ENCODE measurements at regions not wholly inside any gene's neighbourhood (a gene's known extent, or its start where the extent isn't known, plus 50 kb on each side); places are given as distances from the start of the nearest gene placed in this dataset.

GRCh38 chr3:177599326-177599725 lies 402.0 kb upstream of the TBL1XR1 start:
- Histone ChIP-seq H3K36me3 (ENCODE audit: insufficient read depth, low read length) (no peaks in the 10 kb centered on the region), H3K27ac (no peak overlapping the region), H3K4me3 (no peak overlapping the region), H3K9ac (ENCODE audit: insufficient read length) (no peak overlapping the region), H3K9me3 (ENCODE audit: low read depth, low read length) (no peaks in the 10 kb centered on the region)
- TF ChIP-seq FOXP2 (optimal IDR thresholded peaks at IDR 0.05; ENCODE audit: control extremely low read depth, extremely low read length, insufficient read depth) (no peak), EZH2 (IDR thresholded peaks at IDR 0.05) (no peak), POLR2AphosphoS5 (IDR thresholded peaks at IDR 0.05; ENCODE audit: borderline replicate concordance, low read depth, low read length) (no peak)
- DNase-seq (ENCODE audit: low read depth, low spot score): no peak

DNA sequence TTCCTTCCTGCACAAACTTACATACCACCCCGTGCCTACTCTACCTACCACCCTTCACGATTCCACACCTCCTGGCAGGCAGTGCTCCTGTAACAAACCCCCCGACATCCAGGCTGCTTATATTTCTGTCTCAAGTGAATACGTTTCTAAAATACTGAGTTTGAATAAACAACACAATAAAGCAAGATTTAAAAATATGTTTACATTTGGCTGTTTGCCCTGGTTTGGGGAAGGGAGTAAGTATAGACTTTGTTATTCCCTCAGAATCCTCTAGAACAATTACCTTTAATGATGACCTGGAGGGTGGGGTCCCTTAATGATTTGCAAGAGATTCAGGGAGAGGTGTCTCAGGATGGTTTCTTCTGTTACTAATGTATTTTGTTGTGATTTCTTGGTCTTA lies 402.6 kb upstream of the TBL1XR1 start:
- DNase-seq (ENCODE audit: low read depth, low spot score): no peak
- TF ChIP-seq POLR2AphosphoS5 (IDR thresholded peaks at IDR 0.05; ENCODE audit: borderline replicate concordance, low read depth, low read length) (no peak), EZH2 (IDR thresholded peaks at IDR 0.05) (no peak), FOXP2 (optimal IDR thresholded peaks at IDR 0.05; ENCODE audit: control extremely low read depth, extremely low read length, insufficient read depth) (no peak)
- H3K9me3 ChIP-seq (ENCODE audit: low read depth, low read length): no peaks in the 10 kb centered on the region
- no peak overlapping the region for H3K27ac ChIP-seq
- no peak overlapping the region for H3K9ac ChIP-seq (ENCODE audit: insufficient read length)
- H3K36me3 ChIP-seq (ENCODE audit: insufficient read depth, low read length): no peaks in the 10 kb centered on the region
- H3K4me3 ChIP-seq: no peak overlapping the region

DNA sequence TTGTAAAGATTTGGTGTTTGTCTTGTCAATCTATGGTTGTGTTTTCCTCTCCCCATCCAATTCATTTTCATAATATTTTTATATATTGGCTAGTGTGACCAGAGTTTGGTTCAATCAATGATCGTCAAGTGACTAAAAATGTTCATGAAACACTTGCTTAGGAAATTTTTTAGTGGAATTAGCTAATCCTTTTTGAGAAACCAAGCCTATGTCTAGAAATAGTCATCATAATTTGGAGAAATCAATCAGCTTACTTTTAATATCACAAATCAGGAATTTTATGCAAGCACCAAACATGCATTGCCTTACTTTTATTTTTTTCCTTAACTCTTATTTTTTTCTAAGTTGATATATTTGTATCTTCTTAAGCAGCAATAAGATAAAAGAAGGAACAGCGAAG lies 403.1 kb upstream of the TBL1XR1 start:
- Histone ChIP-seq H3K36me3 (ENCODE audit: insufficient read depth, low read length) (no peaks in the 10 kb centered on the region), H3K27ac (no peak overlapping the region), H3K9ac (ENCODE audit: insufficient read length) (no peak overlapping the region), H3K4me3 (no peak overlapping the region), H3K9me3 (ENCODE audit: low read depth, low read length) (no peaks in the 10 kb centered on the region)
- TF ChIP-seq EZH2 (IDR thresholded peaks at IDR 0.05) (no peak), POLR2AphosphoS5 (IDR thresholded peaks at IDR 0.05; ENCODE audit: borderline replicate concordance, low read depth, low read length) (no peak), FOXP2 (optimal IDR thresholded peaks at IDR 0.05; ENCODE audit: control extremely low read depth, extremely low read length, insufficient read depth) (no peak)
- DNase-seq (ENCODE audit: low read depth, low spot score): no peak

DNA sequence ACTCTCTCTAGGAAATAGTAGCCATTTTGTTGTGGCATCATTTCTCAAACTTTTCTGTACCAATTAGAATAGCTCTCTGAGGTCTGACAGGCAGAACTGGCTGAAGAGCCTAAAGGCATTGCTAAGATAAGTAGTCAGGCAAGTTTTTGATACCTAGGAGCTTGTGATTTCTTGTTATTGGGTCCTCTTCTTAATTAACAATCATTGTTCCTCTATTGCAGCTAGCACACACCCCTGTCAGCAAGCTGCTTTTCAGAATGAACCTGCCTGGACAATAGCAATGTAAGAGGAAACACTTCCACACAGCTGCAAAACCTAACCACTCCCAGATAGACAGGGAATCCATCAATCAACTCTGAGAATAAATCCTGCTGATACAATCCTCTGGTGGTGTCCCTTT lies 403.9 kb upstream of the TBL1XR1 start:
- no peak overlapping the region for H3K27ac ChIP-seq

GRCh38 chr3:177602601-177603147 lies 405.4 kb upstream of the TBL1XR1 start:
- H3K4me3 ChIP-seq: no peak overlapping the region
- H3K9me3 ChIP-seq (ENCODE audit: low read depth, low read length): no peaks in the 10 kb centered on the region
- DNase-seq (ENCODE audit: low read depth, low spot score): no peak
- no peak overlapping the region for H3K27ac ChIP-seq
- H3K9ac ChIP-seq (ENCODE audit: insufficient read length): no peak overlapping the region
- no peak for TF ChIP-seq EZH2 (IDR thresholded peaks at IDR 0.05)
- no peak for TF ChIP-seq POLR2AphosphoS5 (IDR thresholded peaks at IDR 0.05; ENCODE audit: borderline replicate concordance, low read depth, low read length)
- no peak for TF ChIP-seq FOXP2 (optimal IDR thresholded peaks at IDR 0.05; ENCODE audit: control extremely low read depth, extremely low read length, insufficient read depth)
- no peaks in the 10 kb centered on the region for H3K36me3 ChIP-seq (ENCODE audit: insufficient read depth, low read length)

More for the DNA sequence above, 403.9 kb upstream of the TBL1XR1 start:
- DNase-seq (ENCODE audit: low read depth, low spot score): no peak
- Histone ChIP-seq H3K9ac (ENCODE audit: insufficient read length) (no peak overlapping the region), H3K4me3 (no peak overlapping the region), H3K9me3 (ENCODE audit: low read depth, low read length) (no peaks in the 10 kb centered on the region), H3K36me3 (ENCODE audit: insufficient read depth, low read length) (no peaks in the 10 kb centered on the region)
- TF ChIP-seq POLR2AphosphoS5 (IDR thresholded peaks at IDR 0.05; ENCODE audit: borderline replicate concordance, low read depth, low read length): no peak
- TF ChIP-seq EZH2 (IDR thresholded peaks at IDR 0.05): no peak
- TF ChIP-seq FOXP2 (optimal IDR thresholded peaks at IDR 0.05; ENCODE audit: control extremely low read depth, extremely low read length, insufficient read depth): no peak

DNA sequence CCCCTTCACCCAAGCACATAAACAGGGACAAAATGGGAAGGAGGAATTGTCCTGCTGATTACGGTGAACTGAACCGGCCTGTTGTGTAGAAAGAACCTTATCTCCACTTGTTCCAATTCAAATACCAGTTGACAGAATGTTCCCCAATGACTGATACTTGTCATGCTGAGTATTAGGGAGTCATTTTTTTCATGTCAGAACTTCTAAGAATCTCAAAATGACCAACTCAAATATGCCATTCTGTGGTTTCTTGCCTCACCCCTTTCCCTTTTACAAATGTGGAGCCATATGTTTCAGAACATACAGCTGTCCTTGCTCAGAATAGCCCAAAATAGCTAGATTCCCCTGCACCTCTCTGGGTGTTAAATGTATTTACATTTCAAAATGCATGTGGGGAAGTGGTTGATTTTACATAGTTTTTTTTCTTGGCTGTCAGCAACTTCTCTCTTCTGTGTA lies 405.9 kb upstream of the TBL1XR1 start:
- H3K36me3 ChIP-seq (ENCODE audit: insufficient read depth, low read length): no peaks in the 10 kb centered on the region
- no peak overlapping the region for H3K27ac ChIP-seq
- no peak for TF ChIP-seq FOXP2 (optimal IDR thresholded peaks at IDR 0.05; ENCODE audit: control extremely low read depth, extremely low read length, insufficient read depth)
- no peak for TF ChIP-seq POLR2AphosphoS5 (IDR thresholded peaks at IDR 0.05; ENCODE audit: borderline replicate concordance, low read depth, low read length)
- H3K9me3 ChIP-seq (ENCODE audit: low read depth, low read length): no peaks in the 10 kb centered on the region
- no peak overlapping the region for H3K4me3 ChIP-seq
- DNase-seq (ENCODE audit: low read depth, low spot score): no peak
- H3K9ac ChIP-seq (ENCODE audit: insufficient read length): no peak overlapping the region

DNA sequence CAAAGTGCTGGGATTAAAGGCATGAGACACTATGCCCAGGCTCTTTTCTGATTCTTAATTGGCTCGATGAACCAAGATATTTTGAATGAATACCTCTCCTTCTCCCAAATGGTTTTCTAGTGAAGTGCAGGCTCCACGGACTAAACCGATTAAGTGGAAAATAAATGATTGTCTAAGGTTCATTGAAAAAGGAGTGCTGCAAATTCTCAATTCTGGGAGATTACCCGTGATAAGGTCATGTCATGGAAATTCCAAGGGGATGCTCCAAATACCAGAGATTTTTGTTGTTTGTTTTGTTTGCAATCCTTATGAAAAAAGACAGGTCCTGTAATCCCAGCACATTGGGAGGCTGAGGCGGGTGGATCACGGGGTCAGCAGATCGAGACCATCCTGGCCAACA lies 406.9 kb upstream of the TBL1XR1 start:
- no peak for DNase-seq (ENCODE audit: low read depth, low spot score)
- Histone ChIP-seq H3K9ac (ENCODE audit: insufficient read length) (no peak overlapping the region), H3K27ac (no peak overlapping the region), H3K36me3 (ENCODE audit: insufficient read depth, low read length) (no peaks in the 10 kb centered on the region), H3K4me3 (no peak overlapping the region), H3K9me3 (ENCODE audit: low read depth, low read length) (no peaks in the 10 kb centered on the region)
- TF ChIP-seq EZH2 (IDR thresholded peaks at IDR 0.05): no peak
- no peak for TF ChIP-seq FOXP2 (optimal IDR thresholded peaks at IDR 0.05; ENCODE audit: control extremely low read depth, extremely low read length, insufficient read depth)
- no peak for TF ChIP-seq POLR2AphosphoS5 (IDR thresholded peaks at IDR 0.05; ENCODE audit: borderline replicate concordance, low read depth, low read length)

- H3K36me3 ChIP-seq (ENCODE audit: insufficient read depth, low read length): no peaks in the 10 kb centered on the region
- no peak for DNase-seq (ENCODE audit: low read depth, low spot score)
- no peak overlapping the region for H3K9ac ChIP-seq (ENCODE audit: insufficient read length)
- H3K27ac ChIP-seq: no peak overlapping the region
- H3K9me3 ChIP-seq (ENCODE audit: low read depth, low read length): no peaks in the 10 kb centered on the region
- no peak for TF ChIP-seq FOXP2 (optimal IDR thresholded peaks at IDR 0.05; ENCODE audit: control extremely low read depth, extremely low read length, insufficient read depth)
- TF ChIP-seq POLR2AphosphoS5 (IDR thresholded peaks at IDR 0.05; ENCODE audit: borderline replicate concordance, low read depth, low read length): no peak
- no peak for TF ChIP-seq EZH2 (IDR thresholded peaks at IDR 0.05)
- H3K4me3 ChIP-seq: no peak overlapping the region
These were observed 409.6 kb upstream of the TBL1XR1 start for GRCh38 chr3:177606891-177607290.

DNA sequence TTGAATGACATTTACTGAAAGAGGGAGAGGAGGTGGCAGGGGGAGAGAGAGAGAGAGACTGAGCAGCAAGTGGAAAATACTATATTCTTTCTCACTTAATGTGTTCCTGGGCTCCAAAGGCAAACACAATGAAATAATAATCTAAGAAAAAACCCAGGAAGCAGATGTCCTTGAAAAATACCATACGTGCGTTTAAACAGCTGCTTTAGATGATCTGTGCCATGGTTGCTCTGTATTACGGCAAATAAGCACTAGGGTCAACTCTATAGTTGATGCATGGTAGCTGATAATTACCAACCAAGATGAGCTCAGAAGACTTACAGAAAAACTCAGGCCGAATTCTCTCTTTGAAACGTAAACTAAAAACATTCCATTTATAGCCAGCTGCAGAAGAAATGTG lies 410.3 kb upstream of the TBL1XR1 start:
- Histone ChIP-seq H3K4me3 (no peak overlapping the region), H3K9ac (ENCODE audit: insufficient read length) (no peak overlapping the region), H3K27ac (0 out of 2 replicates have a peak overlapping the region, but pooled peaks have one; percentile 1), H3K36me3 (ENCODE audit: insufficient read depth, low read length) (no peaks in the 10 kb centered on the region), H3K9me3 (ENCODE audit: low read depth, low read length) (no peaks in the 10 kb centered on the region)
- no peak for DNase-seq (ENCODE audit: low read depth, low spot score)
- TF ChIP-seq POLR2AphosphoS5 (IDR thresholded peaks at IDR 0.05; ENCODE audit: borderline replicate concordance, low read depth, low read length) (no peak), FOXP2 (optimal IDR thresholded peaks at IDR 0.05; ENCODE audit: control extremely low read depth, extremely low read length, insufficient read depth) (no peak), EZH2 (IDR thresholded peaks at IDR 0.05) (no peak)

Data from SK-N-MC (cell line).